Pancreas (tissue), 10 donors: ENCODE measurements at regions not wholly inside any gene's neighbourhood (a gene's known extent, or its start where the extent isn't known, plus 50 kb on each side); places are given as distances from the start of the nearest gene placed in this dataset.

ENCODE experiments used
- ATAC-seq, 4 donors: fragments of 200-7000 bp; cut with Tn5 transposase; one replicate each; pipeline versions ENCODE4 v1.8.0 to v1.9.1; 2020; ENCODE audit warnings: mild to moderate bottlenecking in 4 of 4, moderate library complexity in 4 of 4
- DNase-seq, 6 donors: peaks; one replicate each; pipeline ENCODE4 v3.0.0-alpha.2; 2020
- FAIRE-seq: peaks from 2 replicates; lab custom pipeline; 2012; peaks lifted over from hg19 to GRCh38; lab: Jason Lieb, UNC
- H3K27ac ChIP-seq, 4 donors: fragments of 200-600 bp; sonication (generic); 1 replicate in 3 of 4; 2 replicates in 1 of 4; pipeline versions ENCODE4 v1.5.0 to v1.8.0; 2020
- H3K27me3 ChIP-seq, 4 donors: fragments of 200-600 bp; one replicate each; pipeline ENCODE4 v1.8.0; 2021
- H3K36me3 ChIP-seq, 3 donors: fragments of 200-600 bp; sonication (generic) in 1 of 3; one replicate each; pipeline versions ENCODE4 v1.5.0 to v1.8.0; 2020 to 2021
- H3K4me1 ChIP-seq, 3 donors: fragments of 200-600 bp; one replicate each; pipeline ENCODE4 v1.8.0; 2021
- H3K4me3 ChIP-seq, 4 donors: fragments of 200-600 bp; sonication (generic) in 2 of 4; one replicate each; pipeline versions ENCODE4 v1.5.0 to v1.8.0; 2020 to 2021
- H3K9me3 ChIP-seq, 4 donors: fragments of 200-600 bp; one replicate each; pipeline ENCODE4 v1.8.0; 2021
- CTCF ChIP-seq, 4 donors: fragments of 200-600 bp; sonication (generic) in 3 of 4; IDR thresholded peaks; one replicate each; pipeline versions ENCODE4 v1.5.0 to v1.8.0; 2021; ENCODE audit warnings: antibody characterized with exemption in 4 of 4
- WGBS, 2 donors: extraction: QIAGEN DNeasy Blood & Tissue Kit; methylation state at CpG; one replicate each; pipeline ENCODE4 v1.1.7; 2013; 5-methylcytosine and 5-hydroxymethylcytosine counted together
- intact Hi-C, 3 donors: fragments of 100-400 bp; cut with DNase I; formaldehyde crosslinking; loops; one replicate each; pipeline versions ENCODE4 v1.11.1 to v1.14.2; 2022
- donor health status: healthy with polysubstance abuse.
- donor health status: DM: no; HTN: no; CAD: no; lungs with moderate emphysema.
- donor health status: DM: no; HTN: no; CAD: no.
- donor health status: control.
- donor health status: control.
- donor health status: Bipolar disorder and iron deficiency.
- donor health status: DM: yes; HTN: yes; CAD: no.
- donor health status: DM: no; HTN: no; CAD: no.
- donor health status: DM: no; HTN: no; CAD: no.
- donor health status: DM: yes; HTN: yes; CAD: no.

GRCh38 chr7:120164-120991 lies 72.0 kb upstream of the FAM20C start:
- TF ChIP-seq CTCF (IDR thresholded peaks at IDR 0.05): no peak
- WGBS, 2 donors: 61 to 63% methylated on average over 23 to 27 of the region's 27 CpGs
- FAIRE-seq (no peak), ATAC-seq (peak in 2 of 4 donors; percentile 51 to 52), DNase-seq (no peak)
- Histone ChIP-seq H3K9me3 (no peaks in the 10 kb centered on the region), H3K4me1 (no peaks in the 10 kb centered on the region), H3K27me3 (no peaks in the 10 kb centered on the region), H3K36me3 (no peaks in the 10 kb centered on the region), H3K27ac (no peak overlapping the region), H3K4me3 (no peak overlapping the region)
- intact Hi-C loops: no loop called here

- DNase-seq (no peak), FAIRE-seq (no peak), ATAC-seq (no peak)
- Histone ChIP-seq H3K36me3 (no peaks in the 10 kb centered on the region), H3K4me1 (no peaks in the 10 kb centered on the region), H3K9me3 (no peaks in the 10 kb centered on the region), H3K27me3 (no peaks in the 10 kb centered on the region), H3K4me3 (no peak overlapping the region), H3K27ac (no peak overlapping the region)
- WGBS, 2 donors: 73 to 76% methylated on average over 18 of the region's 18 CpGs
- intact Hi-C loops: no loop called here
- no peak for TF ChIP-seq CTCF (IDR thresholded peaks at IDR 0.05)
Measured at GRCh38 chr7:121002-121785, 71.2 kb upstream of the FAM20C start.

- FAIRE-seq (no peak), DNase-seq (no peak), ATAC-seq (no peak)
- Histone ChIP-seq H3K9me3 (no peaks in the 10 kb centered on the region), H3K4me1 (no peaks in the 10 kb centered on the region), H3K27ac (no peak overlapping the region), H3K4me3 (no peak overlapping the region), H3K27me3 (no peaks in the 10 kb centered on the region), H3K36me3 (no peaks in the 10 kb centered on the region)
- WGBS, 2 donors: 87 to 91% methylated on average over 10 of the region's 10 CpGs
- TF ChIP-seq CTCF (IDR thresholded peaks at IDR 0.05): no peak
- intact Hi-C loops: no loop called here
Measured at GRCh38 chr7:123237-123636, 69.1 kb upstream of the FAM20C start.

- H3K4me3 ChIP-seq: no peak overlapping the region
- H3K4me1 ChIP-seq: no peaks in the 10 kb centered on the region
- TF ChIP-seq CTCF (IDR thresholded peaks at IDR 0.05): no peak
- H3K27me3 ChIP-seq: no peaks in the 10 kb centered on the region
- FAIRE-seq (no peak), ATAC-seq (no peak), DNase-seq (no peak)
- WGBS, 2 donors: 77 to 80% methylated on average over 21 of the region's 21 CpGs
- no peaks in the 10 kb centered on the region for H3K36me3 ChIP-seq
- no peaks in the 10 kb centered on the region for H3K9me3 ChIP-seq
- no peak overlapping the region for H3K27ac ChIP-seq
- intact Hi-C loops: no loop called here
Measured at GRCh38 chr7:124130-124949, 68.0 kb upstream of the FAM20C start.
